Inferior parietal cortex (tissue), 1 donor: ENCODE measurements at regions not wholly inside any gene's neighbourhood (a gene's known extent, or its start where the extent isn't known, plus 50 kb on each side); places are given as distances from the start of the nearest gene placed in this dataset.

Experiments used
- DNase-seq: peaks from one replicate; pipeline ENCODE4 v3.0.0-alpha.2; 2016; ENCODE audit errors: extremely low spot score

GRCh38 chr7:46580766-46581165 is 659.7 kb upstream of the IGFBP3 start:
- no peak for DNase-seq

- no peak for DNase-seq
Measured at GRCh38 chr7:46577394-46577793, 656.3 kb upstream of the IGFBP3 start.

- DNase-seq, result no peak
Measured at GRCh38 chr7:46576950-46577349, 655.9 kb upstream of the IGFBP3 start.

GRCh38 chr7:46572691-46573090 is 651.6 kb upstream of the IGFBP3 start:
- DNase-seq, result no peak

GRCh38 chr7:46571996-46572395 is 650.9 kb upstream of the IGFBP3 start:
- no peak for DNase-seq

- no peak for DNase-seq
Measured at GRCh38 chr7:46569133-46569465, 648.0 kb upstream of the IGFBP3 start.

GRCh38 chr7:46568420-46569132 is 647.5 kb upstream of the IGFBP3 start:
- DNase-seq, result no peak

- DNase-seq, result no peak
Measured at GRCh38 chr7:46567858-46568257, 646.8 kb upstream of the IGFBP3 start.

- DNase-seq, result no peak
Measured at GRCh38 chr7:46566097-46566774, 645.2 kb upstream of the IGFBP3 start.

- no peak for DNase-seq
Measured at GRCh38 chr7:46565253-46566096, 644.4 kb upstream of the IGFBP3 start.

GRCh38 chr7:46559194-46559832 is 638.2 kb upstream of the IGFBP3 start:
- DNase-seq, result no peak

- no peak for DNase-seq
Measured at GRCh38 chr7:46558482-46559193, 637.6 kb upstream of the IGFBP3 start.

GRCh38 chr7:46557781-46558180 is 636.7 kb upstream of the IGFBP3 start:
- DNase-seq, result no peak

- DNase-seq, result no peak
Measured at GRCh38 chr7:46557295-46557711, 636.2 kb upstream of the IGFBP3 start.

GRCh38 chr7:46554688-46555422 is 633.8 kb upstream of the IGFBP3 start:
- DNase-seq, result no peak

- DNase-seq, result no peak
Measured at GRCh38 chr7:46551603-46552002, 630.5 kb upstream of the IGFBP3 start.

GRCh38 chr7:46550864-46551263 is 629.8 kb upstream of the IGFBP3 start:
- DNase-seq, result no peak

- DNase-seq, result no peak
Measured at GRCh38 chr7:46549892-46550639, 629.0 kb upstream of the IGFBP3 start.

GRCh38 chr7:46549347-46549746 is 628.3 kb upstream of the IGFBP3 start:
- no peak for DNase-seq

- DNase-seq, result no peak
Measured at GRCh38 chr7:46547044-46547443, 626.0 kb upstream of the IGFBP3 start.
